ES-I3 (cell line): ENCODE measurements at regions not wholly inside any gene's neighbourhood (a gene's known extent, or its start where the extent isn't known, plus 50 kb on each side); places are given as distances from the start of the nearest gene placed in this dataset.

Experiments used
- H3K36me3 ChIP-seq: 2 replicates; pipeline ENCODE4 v1.6.1; 2013; ENCODE audit warnings: mild to moderate bottlenecking, low read length, control low read depth, moderate library complexity; ENCODE audit not compliant: insufficient read depth
- H3K4me1 ChIP-seq: 2 replicates; pipeline ENCODE4 v1.6.1; 2013; ENCODE audit warnings: mild to moderate bottlenecking, control low read depth, low read length; ENCODE audit not compliant: insufficient read depth
- H3K9ac ChIP-seq: 2 replicates; pipeline ENCODE4 v1.6.1; 2013; ENCODE audit warnings: low read depth, mild to moderate bottlenecking, low read length, moderate library complexity
- H3K9me3 ChIP-seq: 2 replicates; pipeline ENCODE4 v1.6.1; 2013; ENCODE audit warnings: mild to moderate bottlenecking, low read length, moderate library complexity; ENCODE audit not compliant: control insufficient read depth, insufficient read depth

GRCh38 chr7:16144361-16144760 lies 277.0 kb downstream of the CRPPA start:
- Histone ChIP-seq H3K9ac (no peak overlapping the region), H3K9me3 (peaks cover 6% of the 10 kb centered on the region), H3K36me3 (no peaks in the 10 kb centered on the region), H3K4me1 (no peaks in the 10 kb centered on the region)

- no peaks in the 10 kb centered on the region for H3K4me1 ChIP-seq
- H3K9me3 ChIP-seq = no peaks in the 10 kb centered on the region
- no peaks in the 10 kb centered on the region for H3K36me3 ChIP-seq
- H3K9ac ChIP-seq = no peak overlapping the region
Measured at GRCh38 chr7:16137944-16138343, 283.4 kb downstream of the CRPPA start.

- no peaks in the 10 kb centered on the region for H3K4me1 ChIP-seq
Measured at GRCh38 chr7:16136896-16137295, 284.4 kb downstream of the CRPPA start.

GRCh38 chr7:16135658-16136057 lies 285.7 kb downstream of the CRPPA start:
- Histone ChIP-seq H3K9ac (no peak overlapping the region), H3K9me3 (no peaks in the 10 kb centered on the region), H3K4me1 (no peaks in the 10 kb centered on the region), H3K36me3 (no peaks in the 10 kb centered on the region)

More at GRCh38 chr7:16136896-16137295, 284.4 kb downstream of the CRPPA start:
- Histone ChIP-seq H3K9me3 (no peaks in the 10 kb centered on the region), H3K36me3 (no peaks in the 10 kb centered on the region), H3K9ac (no peak overlapping the region)

GRCh38 chr7:16130111-16131110 lies 290.9 kb downstream of the CRPPA start:
- Histone ChIP-seq H3K36me3 (no peaks in the 10 kb centered on the region), H3K9ac (no peak overlapping the region), H3K4me1 (no peaks in the 10 kb centered on the region), H3K9me3 (no peaks in the 10 kb centered on the region)

- H3K9me3 ChIP-seq = no peaks in the 10 kb centered on the region
- H3K4me1 ChIP-seq = no peaks in the 10 kb centered on the region
- no peak overlapping the region for H3K9ac ChIP-seq
- H3K36me3 ChIP-seq = no peaks in the 10 kb centered on the region
Measured at GRCh38 chr7:16129431-16130110, 291.8 kb downstream of the CRPPA start.

- Histone ChIP-seq H3K9ac (no peak overlapping the region), H3K9me3 (no peaks in the 10 kb centered on the region), H3K36me3 (no peaks in the 10 kb centered on the region), H3K4me1 (no peaks in the 10 kb centered on the region)
Measured at GRCh38 chr7:16123117-16123770, 298.1 kb downstream of the CRPPA start.

GRCh38 chr7:16121876-16122390 lies 299.4 kb downstream of the CRPPA start:
- Histone ChIP-seq H3K9me3 (no peaks in the 10 kb centered on the region), H3K4me1 (no peaks in the 10 kb centered on the region), H3K36me3 (no peaks in the 10 kb centered on the region), H3K9ac (no peak overlapping the region)

GRCh38 chr7:16115374-16115773 lies 306.0 kb downstream of the CRPPA start:
- no peaks in the 10 kb centered on the region for H3K4me1 ChIP-seq
- peaks cover 7% of the 10 kb centered on the region for H3K9me3 ChIP-seq
- no peaks in the 10 kb centered on the region for H3K36me3 ChIP-seq
- H3K9ac ChIP-seq = no peak overlapping the region

GRCh38 chr7:16114633-16115032 lies 306.7 kb downstream of the CRPPA start:
- Histone ChIP-seq H3K36me3 (no peaks in the 10 kb centered on the region), H3K9ac (no peak overlapping the region), H3K9me3 (peaks cover 9% of the 10 kb centered on the region), H3K4me1 (no peaks in the 10 kb centered on the region)

- Histone ChIP-seq H3K36me3 (no peaks in the 10 kb centered on the region), H3K9ac (no peak overlapping the region), H3K4me1 (no peaks in the 10 kb centered on the region), H3K9me3 (peaks cover 9% of the 10 kb centered on the region)
Measured at GRCh38 chr7:16114071-16114470, 307.3 kb downstream of the CRPPA start.

- Histone ChIP-seq H3K4me1 (no peaks in the 10 kb centered on the region), H3K9ac (no peak overlapping the region), H3K9me3 (peaks cover 9% of the 10 kb centered on the region), H3K36me3 (no peaks in the 10 kb centered on the region)
Measured at GRCh38 chr7:16113058-16113457, 308.3 kb downstream of the CRPPA start.

- Histone ChIP-seq H3K4me1 (no peaks in the 10 kb centered on the region), H3K9ac (no peak overlapping the region), H3K9me3 (peaks cover 16% of the 10 kb centered on the region), H3K36me3 (no peaks in the 10 kb centered on the region)
Measured at GRCh38 chr7:16106869-16107268, 314.5 kb downstream of the CRPPA start.

- Histone ChIP-seq H3K4me1 (no peaks in the 10 kb centered on the region), H3K9ac (no peak overlapping the region), H3K9me3 (peaks cover 16% of the 10 kb centered on the region), H3K36me3 (no peaks in the 10 kb centered on the region)
Measured at GRCh38 chr7:16106300-16106699, 315.0 kb downstream of the CRPPA start.
